HCT116 (cell line): ENCODE measurements at regions not wholly inside any gene's neighbourhood (a gene's known extent, or its start where the extent isn't known, plus 50 kb on each side); places are given as distances from the start of the nearest gene placed in this dataset.

Experiments
- EZH2 ChIP-seq: fragments of 200-600 bp; sonication (generic); IDR thresholded peaks from 2 replicates; pipeline ENCODE4 v1.6.1; 2017; ENCODE audit warnings: antibody characterized with exemption, mixed run types
- EZH2phosphoT487 ChIP-seq: fragments of 200-600 bp; IDR thresholded peaks from 2 replicates; pipeline ENCODE4 v1.6.1; 2018; ENCODE audit warnings: antibody characterized with exemption, borderline replicate concordance
- JUND ChIP-seq: IDR thresholded peaks from 2 replicates; pipeline ENCODE4 v1.6.1; 2012
- POLR2A ChIP-seq: IDR thresholded peaks from 2 replicates; pipeline ENCODE4 v1.7.0; 2011; ENCODE audit warnings: borderline replicate concordance; ENCODE audit not compliant: insufficient read depth, insufficient read length; ENCODE audit errors: extremely low read depth
- POLR2AphosphoS5 ChIP-seq: IDR thresholded peaks from 2 replicates; pipeline ENCODE4 v1.6.1; 2011; ENCODE audit warnings: mild to moderate bottlenecking, low read depth, low read length, moderate library complexity
- SIN3A ChIP-seq: IDR thresholded peaks from 2 replicates; pipeline ENCODE4 v1.6.1; 2012; ENCODE audit warnings: low read depth
- SRF ChIP-seq: IDR thresholded peaks from 2 replicates; pipeline ENCODE4 v1.6.1; 2012; ENCODE audit warnings: low read depth
- TF ChIP-seq, protein P1 (sequence below), 3 experiments: fragments of 200-600 bp in 1 of 3; sonication (generic) in 1 of 3; IDR thresholded peaks in 2 of 3; conservative IDR thresholded peaks in 1 of 3; 2 replicates each; pipeline ENCODE4 v1.5.1; 2012 to 2017; ENCODE audit warnings: low read depth in 2 of 3, low read length in 2 of 3, antibody characterized with exemption in 1 of 3, borderline replicate concordance in 1 of 3, control low read depth in 1 of 3, mild to moderate bottlenecking in 1 of 3, mixed read lengths in 1 of 3, mixed run types in 1 of 3, moderate library complexity in 1 of 3; ENCODE audit not compliant: insufficient read depth in 1 of 3
- TF ChIP-seq, protein P2 (sequence below): IDR thresholded peaks from 2 replicates; pipeline ENCODE4 v1.6.1; 2012
- TF ChIP-seq, protein P3 (sequence below): IDR thresholded peaks from 2 replicates; pipeline ENCODE4 v1.6.1; 2012; ENCODE audit warnings: low read depth

DNA sequence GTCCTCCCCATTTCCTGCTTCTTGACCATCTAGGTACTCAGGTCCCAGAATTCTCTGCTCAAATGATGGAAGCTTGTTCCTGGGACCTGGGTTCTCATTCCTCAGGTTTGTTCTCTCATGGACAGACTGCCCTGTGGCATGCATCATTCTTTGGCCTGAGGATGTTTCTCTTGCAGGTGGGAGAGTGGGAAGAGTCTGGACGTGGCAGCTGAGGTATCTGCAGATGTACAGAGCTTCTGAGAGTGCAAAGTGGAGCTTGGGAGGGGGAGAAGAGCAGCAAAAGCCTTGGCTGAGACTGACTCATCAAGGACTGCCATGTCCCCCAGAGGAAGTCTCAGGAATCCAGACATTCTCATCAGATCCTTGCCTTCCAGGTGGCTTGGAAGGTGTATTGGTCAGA is 63.1 kb downstream of the HSPA13 start:
- TF ChIP-seq, protein P1, sequence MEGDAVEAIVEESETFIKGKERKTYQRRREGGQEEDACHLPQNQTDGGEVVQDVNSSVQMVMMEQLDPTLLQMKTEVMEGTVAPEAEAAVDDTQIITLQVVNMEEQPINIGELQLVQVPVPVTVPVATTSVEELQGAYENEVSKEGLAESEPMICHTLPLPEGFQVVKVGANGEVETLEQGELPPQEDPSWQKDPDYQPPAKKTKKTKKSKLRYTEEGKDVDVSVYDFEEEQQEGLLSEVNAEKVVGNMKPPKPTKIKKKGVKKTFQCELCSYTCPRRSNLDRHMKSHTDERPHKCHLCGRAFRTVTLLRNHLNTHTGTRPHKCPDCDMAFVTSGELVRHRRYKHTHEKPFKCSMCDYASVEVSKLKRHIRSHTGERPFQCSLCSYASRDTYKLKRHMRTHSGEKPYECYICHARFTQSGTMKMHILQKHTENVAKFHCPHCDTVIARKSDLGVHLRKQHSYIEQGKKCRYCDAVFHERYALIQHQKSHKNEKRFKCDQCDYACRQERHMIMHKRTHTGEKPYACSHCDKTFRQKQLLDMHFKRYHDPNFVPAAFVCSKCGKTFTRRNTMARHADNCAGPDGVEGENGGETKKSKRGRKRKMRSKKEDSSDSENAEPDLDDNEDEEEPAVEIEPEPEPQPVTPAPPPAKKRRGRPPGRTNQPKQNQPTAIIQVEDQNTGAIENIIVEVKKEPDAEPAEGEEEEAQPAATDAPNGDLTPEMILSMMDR (IDR thresholded peaks at IDR 0.05 in 2 of 3, conservative IDR thresholded peaks at IDR 0.05 in 1 of 3; ENCODE audit: borderline replicate concordance in 1 of 3, insufficient read depth in 1 of 3, low read depth in 2 of 3, low read length in 2 of 3): no peak
- TF ChIP-seq POLR2A (no peak), EZH2 (no peak), POLR2AphosphoS5 (no peak), JUND (no peak), EZH2phosphoT487 (no peak), SRF (no peak), SIN3A (no peak)
- TF ChIP-seq, protein P2, sequence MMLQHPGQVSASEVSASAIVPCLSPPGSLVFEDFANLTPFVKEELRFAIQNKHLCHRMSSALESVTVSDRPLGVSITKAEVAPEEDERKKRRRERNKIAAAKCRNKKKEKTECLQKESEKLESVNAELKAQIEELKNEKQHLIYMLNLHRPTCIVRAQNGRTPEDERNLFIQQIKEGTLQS: no peak
- TF ChIP-seq, protein P3, sequence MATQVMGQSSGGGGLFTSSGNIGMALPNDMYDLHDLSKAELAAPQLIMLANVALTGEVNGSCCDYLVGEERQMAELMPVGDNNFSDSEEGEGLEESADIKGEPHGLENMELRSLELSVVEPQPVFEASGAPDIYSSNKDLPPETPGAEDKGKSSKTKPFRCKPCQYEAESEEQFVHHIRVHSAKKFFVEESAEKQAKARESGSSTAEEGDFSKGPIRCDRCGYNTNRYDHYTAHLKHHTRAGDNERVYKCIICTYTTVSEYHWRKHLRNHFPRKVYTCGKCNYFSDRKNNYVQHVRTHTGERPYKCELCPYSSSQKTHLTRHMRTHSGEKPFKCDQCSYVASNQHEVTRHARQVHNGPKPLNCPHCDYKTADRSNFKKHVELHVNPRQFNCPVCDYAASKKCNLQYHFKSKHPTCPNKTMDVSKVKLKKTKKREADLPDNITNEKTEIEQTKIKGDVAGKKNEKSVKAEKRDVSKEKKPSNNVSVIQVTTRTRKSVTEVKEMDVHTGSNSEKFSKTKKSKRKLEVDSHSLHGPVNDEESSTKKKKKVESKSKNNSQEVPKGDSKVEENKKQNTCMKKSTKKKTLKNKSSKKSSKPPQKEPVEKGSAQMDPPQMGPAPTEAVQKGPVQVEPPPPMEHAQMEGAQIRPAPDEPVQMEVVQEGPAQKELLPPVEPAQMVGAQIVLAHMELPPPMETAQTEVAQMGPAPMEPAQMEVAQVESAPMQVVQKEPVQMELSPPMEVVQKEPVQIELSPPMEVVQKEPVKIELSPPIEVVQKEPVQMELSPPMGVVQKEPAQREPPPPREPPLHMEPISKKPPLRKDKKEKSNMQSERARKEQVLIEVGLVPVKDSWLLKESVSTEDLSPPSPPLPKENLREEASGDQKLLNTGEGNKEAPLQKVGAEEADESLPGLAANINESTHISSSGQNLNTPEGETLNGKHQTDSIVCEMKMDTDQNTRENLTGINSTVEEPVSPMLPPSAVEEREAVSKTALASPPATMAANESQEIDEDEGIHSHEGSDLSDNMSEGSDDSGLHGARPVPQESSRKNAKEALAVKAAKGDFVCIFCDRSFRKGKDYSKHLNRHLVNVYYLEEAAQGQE: no peak
